Ovary (tissue), 7 donors: ENCODE measurements at regions not wholly inside any gene's neighbourhood (a gene's known extent, or its start where the extent isn't known, plus 50 kb on each side); places are given as distances from the start of the nearest gene placed in this dataset.
"Not testable (repeated sequence)": the region's sequence is repeated elsewhere in the genome, so short reads cannot be mapped to it uniquely, and the experiment has no call there.

Experiments used
- DNase-seq, 5 donors: peaks; one replicate each; pipeline ENCODE4 v3.0.0-alpha.2; 2019 to 2020
- H3K27ac ChIP-seq, 2 donors: fragments of 200-600 bp; one replicate each; pipeline versions ENCODE4 v1.5.1 to v1.8.0; 2019 to 2022
- H3K27me3 ChIP-seq: fragments of 200-600 bp; one replicate; pipeline ENCODE4 v1.8.0; 2022
- H3K36me3 ChIP-seq: fragments of 200-600 bp; sonication (generic); one replicate; pipeline ENCODE4 v1.5.1; 2019
- H3K4me1 ChIP-seq: one replicate; pipeline ENCODE4 v1.8.1; 2013; ENCODE audit warnings: mild to moderate bottlenecking, moderate library complexity; ENCODE audit not compliant: insufficient read depth
- H3K4me3 ChIP-seq: fragments of 200-600 bp; sonication (generic); one replicate; pipeline ENCODE4 v1.5.1; 2017
- H3K9me3 ChIP-seq, 2 donors: fragments of 200-600 bp in 1 of 2; sonication (generic) in 1 of 2; one replicate each; pipeline versions ENCODE4 v1.5.1 to v1.8.1; 2013 to 2019; ENCODE audit warnings: mild to moderate bottlenecking in 1 of 2, moderate library complexity in 1 of 2
- EP300 ChIP-seq: sonication (generic); formaldehyde crosslinking; IDR thresholded peaks from one replicate; pipeline ENCODE4 v1.6.1; 2017; ENCODE audit warnings: antibody characterized with exemption
- POLR2A ChIP-seq: fragments of 450-650 bp; IDR thresholded peaks from one replicate; pipeline ENCODE4 v1.6.1; 2017; ENCODE audit warnings: antibody characterized with exemption, mild to moderate bottlenecking, moderate library complexity
- WGBS, 3 donors: extraction: QIAGEN DNeasy Blood & Tissue Kit in 1 of 3; methylation state at CpG; one replicate each; pipeline versions ENCODE4 v1.1.5 to v1.1.7; 2013 to 2017; 5-methylcytosine and 5-hydroxymethylcytosine counted together
- intact Hi-C, 4 donors: fragments of 100-400 bp; cut with DNase I; formaldehyde crosslinking; loops; one replicate each; pipeline versions ENCODE4 v1.11.0 to v1.15.1; 2022 to 2023
- TF ChIP-seq, protein P1 (sequence below), 3 donors: fragments of 450-650 bp in 2 of 3; fragments of 200-600 bp in 1 of 3; IDR thresholded peaks; one replicate each; pipeline versions ENCODE4 v1.5.1 to v1.8.0; 2016 to 2022; ENCODE audit warnings: antibody characterized with exemption in 3 of 3, mild to moderate bottlenecking in 1 of 3
- donor health status: DM: no; HTN: no; CAD: no; lungs with moderate emphysema.
- donor health status: DM: no; HTN: no; CAD: no.
- donor health status: Bipolar disorder and iron deficiency.
- donor health status: DM: no; HTN: no; CAD: no.
- donor health status: DM: yes; HTN: yes; CAD: no.

DNA sequence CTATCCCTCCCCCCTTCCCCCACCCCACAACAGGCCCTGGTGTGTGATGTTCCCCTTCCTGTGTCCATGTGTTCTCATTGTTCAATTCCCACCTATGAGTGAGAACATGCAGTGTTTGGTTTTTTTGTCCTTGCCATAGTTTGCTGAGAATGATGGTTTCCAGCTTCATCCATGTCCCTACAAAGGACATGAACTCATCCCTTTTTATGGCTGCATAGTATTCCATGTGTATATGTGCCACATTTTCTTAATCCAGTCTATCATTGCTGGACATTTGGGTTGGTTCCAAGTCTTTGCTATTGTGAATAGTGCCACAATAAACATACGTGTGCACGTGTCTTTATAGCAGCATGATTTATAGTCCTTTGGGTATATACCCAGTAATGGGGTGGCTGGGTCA lies 52.3 kb upstream of the MAN1A2 start:
- 83 to 95% (median 93%) methylated on average over 2 of the region's 2 CpGs for WGBS, 3 donors
- H3K9me3 ChIP-seq, H3K4me1 ChIP-seq, DNase-seq, H3K4me3 ChIP-seq, H3K36me3 ChIP-seq, H3K27me3 ChIP-seq, intact Hi-C loops, H3K27ac ChIP-seq: not testable (repeated sequence)

DNA sequence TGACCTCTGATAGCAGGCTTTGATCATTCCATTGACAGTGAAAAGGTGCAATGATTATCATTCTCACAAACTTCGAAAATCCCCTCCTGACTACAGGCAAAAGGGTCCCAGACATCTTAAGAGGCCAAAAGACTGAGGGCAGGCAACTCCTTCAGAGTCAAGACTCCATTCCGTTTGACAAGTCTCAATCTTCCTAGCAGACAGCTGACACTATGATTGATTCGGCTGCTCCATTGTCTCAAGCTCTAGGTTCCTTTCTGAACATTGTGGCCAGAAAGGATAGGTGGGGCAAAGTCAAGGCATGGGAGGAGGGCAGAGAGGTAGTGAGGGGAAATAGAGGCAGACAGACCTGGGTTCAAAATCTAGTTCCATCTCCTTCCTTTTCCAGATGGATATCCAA lies 53.7 kb upstream of the MAN1A2 start:
- intact Hi-C loops, result no loop called here
- no peaks in the 10 kb centered on the region for H3K9me3 ChIP-seq
- no peaks in the 10 kb centered on the region for H3K27me3 ChIP-seq
- no peak overlapping the region for H3K27ac ChIP-seq
- TF ChIP-seq POLR2A (no peak), EP300 (no peak)
- TF ChIP-seq, protein P1, sequence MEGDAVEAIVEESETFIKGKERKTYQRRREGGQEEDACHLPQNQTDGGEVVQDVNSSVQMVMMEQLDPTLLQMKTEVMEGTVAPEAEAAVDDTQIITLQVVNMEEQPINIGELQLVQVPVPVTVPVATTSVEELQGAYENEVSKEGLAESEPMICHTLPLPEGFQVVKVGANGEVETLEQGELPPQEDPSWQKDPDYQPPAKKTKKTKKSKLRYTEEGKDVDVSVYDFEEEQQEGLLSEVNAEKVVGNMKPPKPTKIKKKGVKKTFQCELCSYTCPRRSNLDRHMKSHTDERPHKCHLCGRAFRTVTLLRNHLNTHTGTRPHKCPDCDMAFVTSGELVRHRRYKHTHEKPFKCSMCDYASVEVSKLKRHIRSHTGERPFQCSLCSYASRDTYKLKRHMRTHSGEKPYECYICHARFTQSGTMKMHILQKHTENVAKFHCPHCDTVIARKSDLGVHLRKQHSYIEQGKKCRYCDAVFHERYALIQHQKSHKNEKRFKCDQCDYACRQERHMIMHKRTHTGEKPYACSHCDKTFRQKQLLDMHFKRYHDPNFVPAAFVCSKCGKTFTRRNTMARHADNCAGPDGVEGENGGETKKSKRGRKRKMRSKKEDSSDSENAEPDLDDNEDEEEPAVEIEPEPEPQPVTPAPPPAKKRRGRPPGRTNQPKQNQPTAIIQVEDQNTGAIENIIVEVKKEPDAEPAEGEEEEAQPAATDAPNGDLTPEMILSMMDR (IDR thresholded peaks at IDR 0.05), result no peak
- DNase-seq, result no peak
- no peaks in the 10 kb centered on the region for H3K4me1 ChIP-seq
- no peaks in the 10 kb centered on the region for H3K36me3 ChIP-seq
- H3K4me3 ChIP-seq, result no peak overlapping the region
- WGBS, 3 donors, result 86 to 90% (median 87%) methylated on average over 3 of the region's 3 CpGs

DNA sequence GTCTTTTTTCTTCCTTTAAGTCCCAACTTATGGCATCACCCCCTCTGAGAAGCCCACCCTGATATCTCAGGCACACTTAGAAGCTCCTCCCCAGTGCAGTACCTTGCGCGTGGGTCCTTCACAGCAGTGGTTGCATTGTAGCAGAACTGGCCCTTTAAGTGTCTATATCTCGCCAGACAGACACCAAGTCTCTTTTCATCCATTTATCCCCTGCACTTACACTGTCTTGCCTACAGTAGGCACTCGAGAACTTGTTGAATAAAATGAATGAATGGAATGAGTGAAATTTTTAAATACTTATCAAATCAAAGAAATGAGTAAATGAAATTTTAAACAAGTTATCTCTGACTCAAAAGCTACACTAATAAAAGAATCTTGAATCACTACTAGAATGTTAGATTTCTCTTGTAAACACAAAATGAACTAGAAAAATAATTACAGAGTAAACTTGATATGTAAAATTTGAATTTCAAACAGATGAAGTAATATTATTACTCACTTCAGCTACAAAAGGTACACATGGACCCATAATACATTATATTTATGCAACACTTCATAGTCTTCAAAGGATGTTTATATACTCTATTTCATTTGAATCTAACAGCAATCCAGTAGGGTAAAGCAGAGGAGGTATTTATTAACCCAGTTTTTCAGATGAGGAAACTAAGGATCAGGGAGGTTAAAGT lies 54.7 kb upstream of the MAN1A2 start:
- H3K4me1 ChIP-seq, result no peaks in the 10 kb centered on the region
- TF ChIP-seq, protein P1 (IDR thresholded peaks at IDR 0.05), result no peak
- TF ChIP-seq POLR2A, result no peak
- TF ChIP-seq EP300, result no peak
- no peak overlapping the region for H3K27ac ChIP-seq
- DNase-seq, result no peak
- H3K4me3 ChIP-seq, result no peak overlapping the region
- H3K9me3 ChIP-seq, result no peaks in the 10 kb centered on the region
- WGBS, 3 donors, result 53 to 56% (median 54%) methylated on average over 4 of the region's 4 CpGs
- no peaks in the 10 kb centered on the region for H3K27me3 ChIP-seq
- no peaks in the 10 kb centered on the region for H3K36me3 ChIP-seq
- intact Hi-C loops, result no loop called here

GRCh38 chr1:117308311-117308916 lies 58.8 kb upstream of the MAN1A2 start:
- no peak for TF ChIP-seq POLR2A
- TF ChIP-seq, protein P1 (IDR thresholded peaks at IDR 0.05), result no peak
- no peak for TF ChIP-seq EP300
- Histone ChIP-seq H3K9me3 (no peaks in the 10 kb centered on the region), H3K27me3 (no peaks in the 10 kb centered on the region), H3K27ac (no peak overlapping the region), H3K36me3 (no peaks in the 10 kb centered on the region), H3K4me3 (no peak overlapping the region), H3K4me1 (no peaks in the 10 kb centered on the region)
- intact Hi-C loops, result no loop called here
- no peak for DNase-seq
- WGBS, 3 donors, result 62 to 76% (median 68%) methylated on average over 3 of the region's 3 CpGs

- no peaks in the 10 kb centered on the region for H3K9me3 ChIP-seq
- no peaks in the 10 kb centered on the region for H3K4me1 ChIP-seq
- H3K36me3 ChIP-seq, result no peaks in the 10 kb centered on the region
- H3K4me3 ChIP-seq, result no peak overlapping the region
- H3K27me3 ChIP-seq, result no peaks in the 10 kb centered on the region
- no peak for DNase-seq
- 68 to 83% (median 75%) methylated on average over 1 of the region's 1 CpG for WGBS, 3 donors
- TF ChIP-seq EP300 (no peak), POLR2A (no peak)
- TF ChIP-seq, protein P1 (IDR thresholded peaks at IDR 0.05), result no peak
- intact Hi-C loops, result no loop called here
- no peak overlapping the region for H3K27ac ChIP-seq
Observed at GRCh38 chr1:117301901-117302300, 65.3 kb upstream of the MAN1A2 start.

GRCh38 chr1:117300183-117300582 lies 67.1 kb upstream of the MAN1A2 start:
- H3K4me1 ChIP-seq, H3K27ac ChIP-seq, intact Hi-C loops, H3K9me3 ChIP-seq, H3K4me3 ChIP-seq, DNase-seq, H3K36me3 ChIP-seq, H3K27me3 ChIP-seq: not testable (repeated sequence)
- 25 to 43% (median 41%) methylated on average over 6 of the region's 6 CpGs for WGBS, 3 donors
